ENCODE measurements at regions not wholly inside any gene's neighbourhood (a gene's known extent, or its start where the extent isn't known, plus 50 kb on each side); places are given as distances from the start of the nearest gene placed in this dataset.
"Not testable (repeated sequence)": the region's sequence is repeated elsewhere in the genome, so short reads cannot be mapped to it uniquely, and the experiment has no call there.

DNA sequence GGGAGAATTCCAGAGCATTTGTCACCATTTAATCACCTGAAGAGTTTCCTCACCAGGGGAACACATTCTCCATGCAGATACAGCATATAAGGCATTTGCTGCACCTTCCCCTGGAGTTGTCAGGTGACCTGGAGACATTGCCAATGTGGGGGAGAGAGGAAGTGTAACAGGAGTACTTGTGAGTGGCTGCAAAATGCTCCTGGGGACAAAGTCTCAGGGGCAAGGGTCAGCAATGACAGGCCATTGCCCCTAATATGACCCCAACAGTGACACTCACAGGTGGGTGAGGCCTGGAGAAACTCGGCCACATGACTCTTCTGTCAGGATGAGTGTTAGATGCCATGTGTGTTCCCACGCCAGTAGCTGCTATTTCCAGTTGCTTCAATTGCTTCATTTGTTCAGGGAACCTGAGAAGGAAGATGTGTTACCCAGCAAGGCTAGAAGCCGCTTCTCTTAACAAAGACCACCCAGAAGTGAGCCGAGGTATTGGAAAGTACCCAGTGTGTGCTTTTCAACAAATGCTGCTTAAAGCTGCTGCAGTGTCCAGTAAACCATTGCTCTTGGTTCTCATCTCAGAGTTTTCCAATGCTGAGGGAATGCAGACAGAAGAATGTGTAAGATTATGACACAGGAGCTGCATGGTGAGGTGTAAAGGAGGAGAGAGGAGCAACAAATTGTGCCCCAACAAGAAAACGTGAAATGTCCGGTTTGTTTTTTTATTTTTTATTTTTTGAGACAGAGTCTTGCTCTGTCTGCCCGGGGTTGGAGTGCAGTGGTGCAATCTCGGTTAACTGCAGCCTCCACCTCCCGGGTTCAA is 128.2 kb upstream of the SLC44A1 start:
- no peak for DNase-seq

DNA sequence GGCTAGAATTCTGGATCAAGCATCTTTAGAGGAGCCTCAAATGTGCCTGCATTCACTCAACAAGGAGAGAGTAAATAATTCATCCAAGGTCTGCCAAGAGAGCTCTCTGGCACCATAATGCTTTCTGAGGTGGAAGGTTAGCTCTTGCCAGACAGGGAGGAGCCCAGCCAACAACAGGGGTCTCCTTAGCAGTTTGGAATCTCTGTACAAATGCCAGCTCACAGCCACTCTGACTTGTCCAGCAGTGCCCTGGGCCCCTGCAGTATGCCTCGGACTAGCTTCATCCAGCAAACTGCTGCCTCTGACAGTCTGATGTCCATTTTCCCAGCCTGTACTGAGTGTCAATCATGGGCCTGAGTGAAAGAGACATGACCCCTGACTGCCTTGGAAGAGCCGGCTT is 127.2 kb upstream of the SLC44A1 start:
- DNase-seq, result no peak

DNA sequence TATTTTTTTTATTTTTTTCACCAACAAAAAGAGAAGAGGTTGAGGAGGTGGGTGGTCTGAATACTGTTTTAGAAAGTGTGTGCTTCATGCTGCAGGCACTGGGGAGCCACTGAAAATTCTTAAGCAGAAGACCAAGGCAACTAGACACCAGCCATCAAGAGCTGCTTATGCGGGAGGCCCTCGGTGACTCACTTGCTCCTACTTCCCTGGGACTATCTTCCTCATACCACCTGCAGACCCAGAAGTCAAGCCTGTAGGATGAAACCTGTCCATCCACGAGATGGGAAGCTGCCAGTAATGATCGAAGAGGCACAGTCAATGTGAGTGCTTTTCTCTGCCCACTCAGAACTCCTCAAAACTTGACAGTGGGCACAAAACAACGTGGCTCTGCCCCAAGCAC is 125.8 kb upstream of the SLC44A1 start:
- no peak for DNase-seq

DNA sequence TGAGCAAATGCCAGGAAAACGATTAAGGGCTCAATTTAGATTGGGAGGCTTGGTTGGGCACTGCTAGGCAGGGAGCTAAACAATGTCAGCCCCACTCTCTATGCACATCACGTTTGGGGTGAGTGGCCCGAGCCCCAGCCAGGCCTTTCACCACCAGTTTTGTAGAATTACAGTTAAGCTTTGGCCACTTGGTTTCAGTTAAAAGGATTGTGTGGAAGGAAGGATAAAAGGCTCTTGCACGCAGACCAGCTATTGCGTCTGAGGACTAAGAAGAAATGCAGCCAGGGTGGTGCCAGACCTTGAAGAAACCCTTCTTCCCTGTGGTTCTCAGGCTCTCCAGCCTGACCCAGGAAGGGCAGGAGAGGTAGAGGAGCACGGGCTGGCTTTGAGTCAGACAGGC is 125.3 kb upstream of the SLC44A1 start:
- DNase-seq, result no peak

DNA sequence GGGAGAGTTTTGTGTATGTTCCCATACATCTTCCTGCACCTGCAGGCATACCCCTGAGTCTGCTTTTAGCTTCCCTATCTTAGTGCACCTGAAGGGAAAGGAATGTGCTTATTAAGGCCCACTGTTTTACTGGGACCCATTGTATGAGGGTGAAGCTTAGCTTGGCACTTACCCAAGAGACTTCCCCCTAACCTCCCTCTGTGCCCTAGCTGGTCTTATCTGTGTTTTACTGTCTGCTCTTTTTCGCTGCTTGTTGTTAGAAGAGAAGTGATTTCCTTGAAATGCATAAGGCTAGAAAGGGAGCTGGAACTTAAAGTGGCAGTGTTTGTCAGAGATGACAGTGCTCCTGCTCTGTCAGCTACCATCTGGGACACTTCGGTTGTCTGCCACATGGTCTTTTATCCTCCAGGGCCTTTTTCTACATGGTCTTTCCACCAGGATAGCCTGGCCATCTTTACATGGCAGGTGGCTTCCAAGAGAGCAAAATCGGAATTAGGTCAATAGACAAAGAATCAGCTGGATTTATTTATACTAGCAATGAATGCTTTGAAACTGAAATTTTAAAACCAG is 122.5 kb upstream of the SLC44A1 start:
- no peak for DNase-seq

DNA sequence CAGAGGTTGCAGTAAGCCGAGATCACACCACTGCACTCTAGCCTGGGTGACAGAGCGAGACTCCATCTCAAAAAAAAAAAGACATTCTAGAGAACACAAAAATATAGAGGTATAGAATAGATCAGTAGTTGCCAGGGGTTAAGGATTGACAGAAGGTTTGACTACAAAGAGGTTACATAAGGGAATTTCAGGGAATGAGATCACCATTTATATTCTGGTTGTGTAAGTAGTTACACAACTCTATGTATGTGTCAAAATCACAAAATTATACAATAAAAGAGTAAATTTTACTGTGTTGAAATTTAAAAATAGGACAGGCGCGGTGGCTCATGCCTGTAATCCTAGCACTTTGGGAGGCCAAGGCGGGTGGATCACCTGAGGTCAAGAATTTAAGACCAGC is 119.9 kb upstream of the SLC44A1 start:
- DNase-seq, result not testable (repeated sequence)

DNA sequence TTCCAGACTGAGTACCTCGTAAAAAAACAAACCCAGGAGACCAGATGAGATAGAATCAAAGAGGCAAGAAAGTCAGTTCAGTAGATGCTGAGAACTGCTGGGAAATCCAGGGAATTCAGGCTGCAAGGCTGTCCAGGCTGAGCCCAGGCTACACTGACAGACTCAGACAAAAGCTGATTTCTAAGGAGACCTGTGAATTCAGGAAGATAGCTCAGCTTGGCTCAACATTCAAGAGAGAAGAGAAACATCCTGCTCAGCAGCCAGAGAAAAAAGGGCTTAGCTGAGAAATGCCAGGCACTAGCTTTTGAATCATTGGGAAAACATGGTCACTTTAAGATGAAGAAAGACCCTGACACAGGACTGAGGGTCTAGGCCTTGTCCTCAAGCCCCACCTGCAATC is 118.2 kb upstream of the SLC44A1 start:
- no peak for DNase-seq

DNA sequence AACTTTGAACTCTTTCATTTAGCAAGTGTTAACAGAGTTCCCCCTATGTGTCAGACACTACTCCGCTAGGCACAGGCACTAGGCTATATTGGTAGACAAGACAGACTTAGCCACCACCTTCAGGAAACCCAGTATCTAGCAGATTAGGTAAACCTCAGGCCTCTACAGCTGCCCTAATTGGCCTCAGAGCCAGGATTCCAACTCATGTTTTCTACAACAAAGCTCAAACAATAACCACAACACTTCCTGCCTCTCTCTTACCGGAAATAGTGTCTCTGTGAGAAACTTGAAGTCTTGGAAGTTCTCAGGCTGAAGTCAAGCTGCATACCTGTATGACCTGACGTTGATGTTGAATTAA is 116.6 kb upstream of the SLC44A1 start:
- no peak for DNase-seq

DNA sequence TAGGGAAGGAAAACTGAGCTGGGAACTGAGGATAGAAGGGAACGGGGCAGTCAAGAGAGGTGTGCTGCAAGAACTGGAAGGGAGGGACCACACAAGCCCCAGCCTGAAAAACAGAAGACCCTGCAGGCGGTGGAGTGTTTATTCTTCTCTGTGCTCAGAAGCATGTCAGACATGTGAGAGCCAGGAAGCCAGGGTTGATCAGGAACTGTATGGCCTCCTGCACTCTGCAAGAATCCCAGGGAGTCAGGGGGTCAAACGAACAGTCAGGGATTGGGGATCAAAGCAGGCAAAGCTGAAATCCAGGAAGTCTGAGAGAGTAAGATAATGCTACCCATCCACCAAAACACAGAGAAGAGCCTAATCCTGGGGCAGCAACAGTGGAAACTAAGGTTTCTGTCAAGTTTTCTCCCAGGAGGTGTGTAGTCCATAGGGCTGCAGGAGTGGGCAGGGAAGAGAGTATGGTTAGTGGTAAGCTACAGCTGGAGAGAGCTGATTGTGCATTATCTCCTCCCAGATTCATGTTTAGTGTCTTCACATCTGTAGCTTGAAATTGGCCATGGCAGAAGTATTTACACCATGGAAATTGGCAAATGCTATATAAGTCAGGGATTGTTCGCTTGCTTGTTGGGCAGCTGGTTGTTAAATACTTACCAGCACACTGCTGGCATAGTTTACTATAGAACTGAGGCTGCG is 115.4 kb upstream of the SLC44A1 start:
- no peak for DNase-seq

DNA sequence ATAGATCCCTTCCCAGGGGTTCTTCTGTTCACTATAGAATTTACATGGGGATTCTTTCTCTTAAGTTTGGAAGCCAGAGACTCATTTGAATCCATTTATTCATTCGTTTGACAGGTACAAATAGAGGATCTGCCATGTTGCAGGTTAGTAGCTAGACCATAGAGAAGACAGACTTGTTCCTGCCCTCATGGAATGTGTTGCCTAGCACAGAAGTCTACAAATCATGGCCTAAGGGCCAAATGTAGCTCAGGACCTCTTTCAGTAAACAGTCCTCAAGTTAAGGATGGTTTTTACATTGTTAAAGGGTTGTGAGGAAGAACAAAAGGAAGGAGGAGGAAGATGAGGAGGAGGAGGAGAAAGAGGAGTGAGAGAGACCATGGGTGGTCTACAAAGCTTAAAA is 114.7 kb upstream of the SLC44A1 start:
- no peak for DNase-seq

DNA sequence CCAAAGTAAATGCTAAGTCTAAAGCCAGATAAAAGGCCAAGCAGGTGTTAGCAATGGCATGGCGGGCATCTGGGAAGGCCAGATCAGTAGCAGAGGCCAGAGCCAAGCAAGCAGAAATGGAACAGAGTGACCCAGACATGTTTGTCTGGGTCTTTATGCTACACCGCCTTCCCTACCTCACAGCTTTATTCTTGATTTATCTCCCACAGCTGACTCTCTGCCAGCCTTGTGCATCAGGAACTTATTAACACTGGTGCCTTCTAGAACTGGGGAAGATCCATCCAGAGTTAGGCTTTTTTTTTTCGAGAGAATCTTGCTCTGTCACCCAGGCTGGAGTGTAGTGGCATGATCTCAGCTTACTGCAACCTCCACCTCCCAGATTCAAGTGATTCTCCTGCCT is 112.5 kb upstream of the SLC44A1 start:
- DNase-seq, result no peak

DNA sequence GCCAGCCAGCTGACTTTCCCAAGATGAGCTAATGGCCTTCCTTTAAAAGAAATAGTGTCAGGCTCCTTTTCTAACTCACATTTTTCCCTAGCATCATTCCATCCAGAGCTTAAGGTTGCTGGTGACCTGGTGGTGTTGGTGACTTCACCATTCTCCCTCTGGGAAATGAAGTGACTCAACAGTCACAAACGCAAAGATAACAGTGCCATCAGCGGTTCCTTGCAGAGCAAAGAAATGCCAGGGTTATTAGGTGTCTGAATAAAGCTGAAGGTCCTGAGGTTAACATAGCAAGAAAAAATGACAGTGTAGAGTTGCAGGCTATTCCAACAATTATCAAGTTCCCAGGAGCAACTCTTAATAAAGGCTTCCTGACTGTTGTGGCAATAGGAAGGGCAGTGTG is 111.8 kb upstream of the SLC44A1 start:
- DNase-seq, result no peak

DNA sequence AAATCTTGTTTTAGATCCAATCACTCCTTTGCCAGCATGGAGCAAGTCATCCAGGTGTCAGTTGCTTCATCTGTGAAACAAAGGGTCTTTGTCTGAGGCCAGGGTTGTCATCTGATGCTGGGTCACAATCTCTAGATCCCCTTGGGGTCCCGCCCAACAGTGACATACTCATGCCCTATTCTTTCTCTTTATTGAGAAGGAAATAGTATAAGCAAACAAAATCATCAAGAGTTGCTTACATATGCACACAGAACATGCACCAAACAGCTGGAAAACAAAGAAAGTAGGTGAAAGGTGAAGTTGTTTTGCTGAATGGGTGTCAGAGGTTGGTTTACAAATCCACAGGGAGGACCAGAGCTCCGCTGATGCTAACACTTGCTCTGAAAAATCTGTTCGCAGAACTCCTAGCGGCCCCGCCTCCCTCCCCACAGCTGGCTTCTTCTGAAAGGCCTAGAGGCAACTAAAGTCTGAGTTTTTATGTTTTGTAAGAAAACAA is 106.1 kb upstream of the SLC44A1 start:
- DNase-seq, result no peak

DNA sequence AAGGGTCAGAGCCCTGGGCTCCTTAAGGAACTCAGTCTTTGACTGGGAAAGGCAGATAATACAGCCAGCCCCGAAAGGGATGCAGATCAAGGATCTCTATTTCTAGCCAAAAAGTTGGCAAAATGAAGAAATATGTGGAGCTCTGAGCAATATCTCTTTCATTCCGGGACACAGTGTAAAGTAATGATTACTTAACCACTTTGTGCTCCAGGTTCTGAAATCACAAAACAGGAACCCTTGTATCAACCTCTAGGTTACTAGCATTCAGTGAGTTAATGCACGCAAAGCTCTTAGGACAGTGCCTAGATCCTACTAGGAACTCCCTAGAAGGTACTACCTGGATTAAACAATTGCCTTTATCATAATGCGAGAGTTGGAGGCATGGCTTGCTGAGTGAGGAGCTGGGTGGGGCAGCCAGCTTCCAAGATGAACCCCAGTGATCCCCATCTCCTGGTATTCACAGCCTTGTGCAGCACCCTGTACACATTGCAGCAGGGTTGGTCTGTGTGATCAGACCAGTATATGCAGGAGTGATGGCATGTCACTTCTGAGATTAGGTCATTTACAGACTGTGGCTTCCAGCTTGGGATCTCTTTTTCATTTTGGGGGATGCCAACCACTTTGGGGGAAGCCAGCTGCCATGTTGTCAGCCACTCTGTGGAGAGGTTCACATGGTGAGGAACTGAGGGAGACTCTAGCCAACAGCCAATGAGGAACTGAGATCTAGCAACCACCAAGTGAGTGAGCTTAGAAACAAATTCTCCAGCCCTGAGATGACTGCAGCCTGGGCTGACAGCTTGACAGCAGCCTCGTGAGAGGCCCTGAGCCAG is 103.1 kb upstream of the SLC44A1 start:
- DNase-seq, result no peak

DNA sequence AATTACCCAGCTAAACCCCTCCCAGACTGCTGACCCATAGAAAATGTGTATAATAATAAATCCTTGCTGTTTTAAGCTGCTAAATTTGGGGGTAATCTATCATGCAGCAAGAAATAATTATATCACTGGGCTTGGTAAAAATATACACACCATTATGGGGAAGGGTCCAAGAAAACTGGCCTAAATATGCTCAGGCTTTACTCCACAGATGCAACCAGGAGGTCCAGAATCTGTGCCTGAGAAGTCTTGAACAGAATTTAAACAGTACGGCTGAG is 102.5 kb upstream of the SLC44A1 start:
- DNase-seq, result no peak

DNA sequence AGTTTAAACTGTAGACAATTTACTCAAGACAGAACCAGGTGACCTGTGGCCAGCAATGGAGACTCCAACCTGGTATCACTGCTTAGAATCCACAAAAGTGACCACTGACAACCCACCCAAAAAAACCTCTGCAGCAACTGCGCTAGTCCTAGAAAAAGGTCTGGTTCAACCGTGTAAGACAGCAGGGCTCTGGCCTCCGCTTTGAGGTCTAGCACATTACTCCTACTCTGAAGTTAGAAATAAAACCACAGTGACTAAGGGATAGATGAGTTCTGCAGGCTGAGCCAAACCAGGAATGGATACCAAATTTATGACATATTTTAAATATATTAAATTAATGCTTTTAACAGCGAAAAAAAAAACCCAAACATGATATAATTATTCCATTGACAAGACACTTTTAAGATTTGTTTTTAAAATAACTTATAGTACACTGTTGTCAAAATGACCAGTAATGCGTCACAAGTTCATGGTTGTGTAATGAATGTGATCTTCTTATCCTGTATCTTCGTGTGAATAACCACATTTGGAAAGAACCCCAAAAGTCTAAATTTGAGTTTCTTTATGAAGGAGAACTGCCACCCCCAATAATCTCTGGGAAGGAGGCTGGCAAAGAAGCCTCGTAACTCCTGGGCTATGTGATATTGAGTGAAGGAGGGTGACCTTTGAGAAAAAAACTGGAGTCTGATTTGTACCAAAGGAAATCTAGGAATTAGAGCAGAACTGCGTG is 101.9 kb upstream of the SLC44A1 start:
- DNase-seq, result no peak

DNA sequence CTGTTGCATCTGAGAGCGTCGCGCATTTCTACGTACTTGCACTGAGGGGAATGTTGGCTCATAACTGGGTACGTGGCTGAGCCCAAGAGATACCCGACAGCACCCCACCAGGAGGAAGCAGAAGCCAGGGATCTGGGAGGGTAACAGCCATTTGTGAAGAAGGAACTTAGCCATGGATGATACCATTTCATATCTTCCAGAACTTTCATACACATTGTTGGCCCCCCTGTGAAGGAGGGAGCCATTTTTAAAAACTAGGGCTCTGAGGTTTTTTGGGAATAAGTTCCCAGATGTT is 101.4 kb upstream of the SLC44A1 start:
- DNase-seq, result no peak

DNA sequence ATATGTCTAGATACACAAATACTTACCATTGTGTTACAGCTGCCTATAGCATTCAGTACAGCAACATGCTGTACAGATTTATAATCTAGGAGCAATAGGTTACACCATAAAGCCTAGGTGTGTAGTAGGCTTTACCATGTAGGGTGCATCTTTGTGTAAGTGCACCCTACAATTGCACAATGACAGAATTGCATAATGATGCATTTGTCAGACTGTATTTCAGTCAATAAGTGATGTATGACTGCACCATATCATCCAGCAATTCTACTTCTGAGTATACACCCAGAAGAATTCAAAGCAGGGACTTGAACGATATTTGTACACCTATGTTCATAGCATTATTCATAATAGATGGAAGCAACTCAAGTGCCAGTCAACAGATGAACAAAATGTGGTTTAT is 100.4 kb upstream of the SLC44A1 start:
- DNase-seq, result no peak

DNA sequence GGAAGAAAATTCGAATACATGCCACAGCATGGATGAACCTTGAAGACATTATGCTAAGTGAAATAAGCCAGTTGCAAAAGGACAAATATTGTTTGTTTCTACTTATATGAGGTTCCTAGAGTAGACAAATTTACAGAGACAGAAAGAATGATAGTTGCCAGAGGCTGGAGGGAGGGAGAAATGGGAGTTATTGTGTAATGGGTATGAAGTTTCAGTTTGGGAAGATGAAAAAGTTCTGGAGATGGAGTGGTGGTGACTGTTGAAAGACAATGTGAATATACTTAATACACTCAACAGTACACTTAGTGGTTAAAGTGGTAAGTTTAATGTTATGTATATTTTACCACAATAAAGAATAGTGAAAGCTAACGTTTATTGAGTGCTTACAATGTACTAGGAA is 99.6 kb upstream of the SLC44A1 start:
- DNase-seq, result no peak

DNA sequence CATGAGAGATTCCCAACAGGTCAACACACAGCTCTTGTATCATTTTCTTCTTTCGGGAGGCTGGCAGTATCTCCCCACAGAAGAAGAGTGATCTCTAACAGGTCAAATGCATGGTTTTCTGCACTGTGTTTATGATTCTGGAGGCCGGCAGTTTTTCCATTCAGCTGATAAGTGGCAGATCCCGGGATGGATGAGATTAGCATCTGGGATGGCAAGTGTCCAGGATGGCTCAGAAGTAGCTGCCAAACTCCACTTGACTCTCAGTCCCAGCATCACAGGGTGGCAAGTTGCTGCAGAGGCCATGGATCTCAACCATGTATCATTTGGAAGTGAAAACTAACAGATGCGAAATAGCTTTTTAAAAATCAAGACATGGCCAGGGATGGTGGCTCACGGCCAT is 97.8 kb upstream of the SLC44A1 start:
- no peak for DNase-seq

DNA sequence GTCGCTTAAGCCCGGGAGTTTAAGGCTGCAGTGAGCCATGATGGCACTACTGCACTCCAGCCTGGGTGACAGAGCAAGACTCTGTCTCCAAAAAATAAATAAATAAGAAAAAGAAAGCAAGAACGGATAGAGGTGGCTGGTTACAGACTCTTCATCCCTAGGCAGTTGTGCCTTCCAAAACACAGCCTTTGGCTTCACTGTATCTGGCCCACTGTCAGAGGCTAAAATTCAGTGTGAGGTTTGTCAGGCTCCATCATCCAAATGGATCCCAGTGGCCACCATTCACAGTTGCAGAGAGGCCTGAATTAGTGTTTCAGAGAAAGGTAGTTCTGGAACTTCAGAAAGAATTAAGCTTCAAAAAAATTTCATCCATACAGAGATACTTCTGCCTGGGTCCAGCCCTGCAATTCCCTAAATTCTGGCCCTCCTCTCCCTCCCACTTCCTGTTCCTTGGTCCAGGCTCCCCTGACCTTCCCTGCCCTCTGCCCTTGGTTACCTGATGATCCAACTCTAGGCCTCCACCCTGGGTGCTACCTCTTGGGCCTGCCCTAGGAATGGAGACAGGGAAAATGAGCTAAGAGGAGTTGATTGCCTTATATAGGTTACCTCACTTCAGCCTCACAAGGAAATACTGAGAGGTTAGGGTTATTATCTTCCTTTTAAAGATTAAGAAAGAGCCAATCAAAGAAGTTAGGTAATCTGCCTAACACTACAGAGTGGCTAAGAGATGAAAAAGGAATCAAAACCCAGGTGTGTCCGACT is 97.2 kb upstream of the SLC44A1 start:
- no peak for DNase-seq

DNA sequence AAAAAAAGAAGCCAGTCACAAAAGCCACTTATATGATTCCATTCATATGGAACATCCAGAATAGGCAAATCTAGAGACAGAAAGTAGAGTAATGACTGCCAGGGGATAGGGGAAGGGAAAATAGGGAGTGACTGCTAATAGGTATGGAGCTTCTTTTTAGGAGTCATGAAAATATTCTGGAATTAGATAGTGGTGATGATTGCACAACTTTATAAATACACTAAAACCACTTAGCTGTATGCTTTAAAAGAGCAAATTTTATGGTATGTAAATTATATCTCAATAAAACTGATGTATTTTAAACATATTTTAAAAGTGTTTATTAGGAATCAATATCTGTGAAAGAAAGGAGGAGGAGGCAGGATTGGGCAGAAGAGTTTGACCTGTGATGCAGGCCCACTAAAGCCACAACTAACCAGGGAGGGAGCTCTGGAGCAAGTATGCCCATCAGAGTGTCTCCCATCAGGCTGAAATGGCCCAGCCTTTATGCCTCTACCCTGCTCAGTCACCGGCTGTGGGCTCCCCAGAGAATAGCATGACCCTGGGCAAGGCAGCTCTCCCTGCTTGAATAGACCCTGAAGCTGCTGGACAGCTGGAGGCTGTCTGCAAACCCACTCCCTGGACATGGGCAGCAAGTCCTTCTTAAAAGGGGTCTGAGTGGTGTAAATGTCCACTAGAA is 96.0 kb upstream of the SLC44A1 start:
- DNase-seq, result no peak
